ENCODE measurements at regions not wholly inside any gene's neighbourhood (a gene's known extent, or its start where the extent isn't known, plus 50 kb on each side); places are given as distances from the start of the nearest gene placed in this dataset.

GRCh38 chr11:127737499-127737898 is 736.9 kb upstream of the KIRREL3 start:
- DNase-seq (ENCODE audit: low read depth) = no peak
- H3K4me3 ChIP-seq (ENCODE audit: control insufficient read depth, low read depth, low read length) = no peak overlapping the region
- TF ChIP-seq CTCF (IDR thresholded peaks at IDR 0.05; ENCODE audit: control insufficient read depth, insufficient read depth, low read depth, low read length, missing control alignments) = no peak

- no peak for TF ChIP-seq CTCF (IDR thresholded peaks at IDR 0.05; ENCODE audit: control insufficient read depth, insufficient read depth, low read depth, low read length, missing control alignments)
- no peak for DNase-seq (ENCODE audit: low read depth)
- no peak overlapping the region for H3K4me3 ChIP-seq (ENCODE audit: control insufficient read depth, low read depth, low read length)
Observed at GRCh38 chr11:127733552-127733951, 733.0 kb upstream of the KIRREL3 start.

GRCh38 chr11:127726367-127726766 is 725.8 kb upstream of the KIRREL3 start:
- no peak overlapping the region for H3K4me3 ChIP-seq (ENCODE audit: control insufficient read depth, low read depth, low read length)
- DNase-seq (ENCODE audit: low read depth) = no peak
- TF ChIP-seq CTCF (IDR thresholded peaks at IDR 0.05; ENCODE audit: control insufficient read depth, insufficient read depth, low read depth, low read length, missing control alignments) = no peak

- TF ChIP-seq CTCF (IDR thresholded peaks at IDR 0.05; ENCODE audit: control insufficient read depth, insufficient read depth, low read depth, low read length, missing control alignments) = no peak
Observed at GRCh38 chr11:127723714-127724113, 723.1 kb upstream of the KIRREL3 start.

GRCh38 chr11:127713226-127713625 is 712.7 kb upstream of the KIRREL3 start:
- no peak for DNase-seq (ENCODE audit: low read depth)
- no peak overlapping the region for H3K4me3 ChIP-seq (ENCODE audit: control insufficient read depth, low read depth, low read length)
- no peak for TF ChIP-seq CTCF (IDR thresholded peaks at IDR 0.05; ENCODE audit: control insufficient read depth, insufficient read depth, low read depth, low read length, missing control alignments)

More at GRCh38 chr11:127723714-127724113, 723.1 kb upstream of the KIRREL3 start:
- no peak overlapping the region for H3K4me3 ChIP-seq (ENCODE audit: control insufficient read depth, low read depth, low read length)
- DNase-seq (ENCODE audit: low read depth) = no peak

GRCh38 chr11:127711748-127712147 is 711.2 kb upstream of the KIRREL3 start:
- H3K4me3 ChIP-seq (ENCODE audit: control insufficient read depth, low read depth, low read length) = no peak overlapping the region
- DNase-seq (ENCODE audit: low read depth) = no peak
- TF ChIP-seq CTCF (IDR thresholded peaks at IDR 0.05; ENCODE audit: control insufficient read depth, insufficient read depth, low read depth, low read length, missing control alignments) = no peak

- H3K4me3 ChIP-seq (ENCODE audit: control insufficient read depth, low read depth, low read length) = no peak overlapping the region
- no peak for TF ChIP-seq CTCF (IDR thresholded peaks at IDR 0.05; ENCODE audit: control insufficient read depth, insufficient read depth, low read depth, low read length, missing control alignments)
- DNase-seq (ENCODE audit: low read depth) = no peak
Observed at GRCh38 chr11:127710831-127711230, 710.3 kb upstream of the KIRREL3 start.

All from AG09309 (cell line).